Heart left ventricle (tissue), 13 donors: ENCODE measurements at regions not wholly inside any gene's neighbourhood (a gene's known extent, or its start where the extent isn't known, plus 50 kb on each side); places are given as distances from the start of the nearest gene placed in this dataset.

Experiments
- CTCF ChIP-seq, 12 donors: fragments of 200-600 bp; sonication (generic) in 4 of 12; IDR thresholded peaks; one replicate each; pipeline versions ENCODE4 v1.5.0 to v1.8.0; 2018 to 2022; ENCODE audit warnings: antibody characterized with exemption in 12 of 12, mild to moderate bottlenecking in 5 of 12
- POLR2A ChIP-seq, 2 donors: fragments of 450-650 bp; IDR thresholded peaks; one replicate each; pipeline ENCODE4 v1.6.1; 2017; ENCODE audit warnings: antibody characterized with exemption in 2 of 2, mild to moderate bottlenecking in 2 of 2, moderate library complexity in 2 of 2
- donor health status: ischemic (EF 13 %, LVEDD 7.1; RV severe dilation, severe dysfunction).
- donor health status: DM: no; HTN: yes; CAD: no.
- donor health status: DM: no; HTN: no; CAD: no.
- donor health status: ischemic (EF 25% LVEDD 6.9; RV normal size, moderate dysfunction).
- donor health status: ischemic (EF 25% LVEDD 5.7; RV mildly dilated, moderate dysfunction).
- donor health status: ischemic (EF 35%, LVEDD 5.7; RV mildly dilated, moderate dysfunction).
- donor health status: nonischemic (EF 11% LVEDD 7.7; RV severe dilation, severe dysfunction).
- donor health status: DM: yes; HTN: yes; CAD: no.
- donor health status: PGD.
- donor health status: ischemic (EF 29% LVEDD 5.4; RV normal size, mild dysfunction).
- donor health status: nonischemic (EF 23%, LVEDD 6.1; RV moderate dilation, normal function).

GRCh38 chr9:88932766-88933165 lies 58.5 kb upstream of the S1PR3 start:
- TF ChIP-seq POLR2A (IDR thresholded peaks at IDR 0.05): no peak
- no peak for TF ChIP-seq CTCF (IDR thresholded peaks at IDR 0.05)
